Progenitor cell of endocrine pancreas (in vitro differentiated cells): ENCODE measurements at regions not wholly inside any gene's neighbourhood (a gene's known extent, or its start where the extent isn't known, plus 50 kb on each side); places are given as distances from the start of the nearest gene placed in this dataset.

Experiments used
- DNase-seq: peaks from one replicate; pipeline ENCODE4 v3.0.0; 2021; ENCODE audit warnings: low spot score; ENCODE audit not compliant: unreplicated experiment
- H3K27ac Mint-ChIP-seq: 2 replicates; pipeline ENCODE4 v1.8.0; 2021; ENCODE audit warnings: mild to moderate bottlenecking, moderate library complexity, mixed read lengths
- H3K27me3 Mint-ChIP-seq: 2 replicates; pipeline ENCODE4 v1.8.0; 2021; ENCODE audit warnings: mixed read lengths
- H3K36me3 Mint-ChIP-seq: 2 replicates; pipeline ENCODE4 v1.8.0; 2022; ENCODE audit warnings: mixed read lengths; ENCODE audit not compliant: insufficient read depth
- H3K4me1 Mint-ChIP-seq: 2 replicates; pipeline ENCODE4 v1.8.0; 2021; ENCODE audit warnings: low read depth, mixed read lengths
- H3K4me3 Mint-ChIP-seq: 2 replicates; pipeline ENCODE4 v1.8.0; 2021; ENCODE audit warnings: low read depth, mild to moderate bottlenecking, moderate library complexity, mixed read lengths
- H3K9me3 Mint-ChIP-seq: 2 replicates; pipeline ENCODE4 v1.8.0; 2021; ENCODE audit warnings: low read depth, mixed read lengths
- CTCF ChIP-seq: fragments of 200-600 bp; sonication (generic); IDR thresholded peaks from one replicate; pipeline ENCODE4 v1.5.0; 2021; ENCODE audit warnings: antibody characterized with exemption, mild to moderate bottlenecking; ENCODE audit not compliant: unreplicated experiment

GRCh38 chr15:96064351-96064756 is 266.1 kb upstream of the NR2F2 start:
- peaks cover 6% of the 10 kb centered on the region for H3K4me1 Mint-ChIP-seq
- H3K27ac Mint-ChIP-seq, result no peak overlapping the region
- no peak overlapping the region for H3K4me3 Mint-ChIP-seq
- H3K36me3 Mint-ChIP-seq, result no peaks in the 10 kb centered on the region
- no peak for DNase-seq
- H3K9me3 Mint-ChIP-seq, result peaks cover 5% of the 10 kb centered on the region
- H3K27me3 Mint-ChIP-seq, result peaks cover 4% of the 10 kb centered on the region
- no peak for TF ChIP-seq CTCF

- TF ChIP-seq CTCF, result no peak
- peak overlapping the region; percentile 65 for H3K27ac Mint-ChIP-seq
Observed at GRCh38 chr15:96066126-96066525, 264.4 kb upstream of the NR2F2 start.

GRCh38 chr15:96066852-96067495 is 263.5 kb upstream of the NR2F2 start:
- Mint-ChIP-seq H3K36me3 (no peaks in the 10 kb centered on the region), H3K27me3 (no peaks in the 10 kb centered on the region), H3K4me1 (peaks cover 10% of the 10 kb centered on the region), H3K9me3 (peaks cover 5% of the 10 kb centered on the region), H3K27ac (no peak overlapping the region), H3K4me3 (no peak overlapping the region)
- no peak for TF ChIP-seq CTCF
- no peak for DNase-seq

More at GRCh38 chr15:96066126-96066525, 264.4 kb upstream of the NR2F2 start:
- Mint-ChIP-seq H3K9me3 (peaks cover 5% of the 10 kb centered on the region), H3K4me3 (no peak overlapping the region), H3K27me3 (no peaks in the 10 kb centered on the region), H3K4me1 (peaks cover 10% of the 10 kb centered on the region), H3K36me3 (no peaks in the 10 kb centered on the region)
- no peak for DNase-seq

- no peak for DNase-seq
- Mint-ChIP-seq H3K27ac (peak overlapping the region; percentile 71), H3K36me3 (no peaks in the 10 kb centered on the region), H3K4me1 (peaks cover 10% of the 10 kb centered on the region), H3K27me3 (no peaks in the 10 kb centered on the region), H3K9me3 (peaks cover 5% of the 10 kb centered on the region), H3K4me3 (no peak overlapping the region)
- TF ChIP-seq CTCF, result no peak
Observed at GRCh38 chr15:96067677-96068076, 262.8 kb upstream of the NR2F2 start.

- Mint-ChIP-seq H3K36me3 (no peaks in the 10 kb centered on the region), H3K4me3 (no peak overlapping the region), H3K27me3 (no peaks in the 10 kb centered on the region), H3K9me3 (peaks cover 5% of the 10 kb centered on the region), H3K4me1 (peaks cover 10% of the 10 kb centered on the region), H3K27ac (no peak overlapping the region)
- no peak for DNase-seq
- TF ChIP-seq CTCF, result no peak
Observed at GRCh38 chr15:96068897-96069296, 261.6 kb upstream of the NR2F2 start.
